Myocyte (in vitro differentiated cells): ENCODE measurements at regions not wholly inside any gene's neighbourhood (a gene's known extent, or its start where the extent isn't known, plus 50 kb on each side); places are given as distances from the start of the nearest gene placed in this dataset.

Source experiments
- DNase-seq: peaks from one replicate; pipeline ENCODE4 v3.0.0-alpha.2; 2012; ENCODE audit warnings: low read depth

- no peak for DNase-seq
Measured at GRCh38 chr5:21694567-21694966, 1158.6 kb downstream of the CDH12 start.

GRCh38 chr5:21693591-21693990, 1159.6 kb downstream of the CDH12 start:
- no peak for DNase-seq

GRCh38 chr5:21689587-21689986, 1163.6 kb downstream of the CDH12 start:
- DNase-seq, result no peak

GRCh38 chr5:21688655-21689054, 1164.5 kb downstream of the CDH12 start:
- no peak for DNase-seq

GRCh38 chr5:21687621-21688020, 1165.5 kb downstream of the CDH12 start:
- DNase-seq, result no peak

GRCh38 chr5:21686706-21687105, 1166.4 kb downstream of the CDH12 start:
- no peak for DNase-seq

- no peak for DNase-seq
Measured at GRCh38 chr5:21685522-21685921, 1167.6 kb downstream of the CDH12 start.

GRCh38 chr5:21684992-21685391, 1168.2 kb downstream of the CDH12 start:
- no peak for DNase-seq

GRCh38 chr5:21681911-21682310, 1171.2 kb downstream of the CDH12 start:
- no peak for DNase-seq

- no peak for DNase-seq
Measured at GRCh38 chr5:21680641-21681040, 1172.5 kb downstream of the CDH12 start.

- no peak for DNase-seq
Measured at GRCh38 chr5:21680196-21680595, 1172.9 kb downstream of the CDH12 start.

GRCh38 chr5:21678526-21678925, 1174.6 kb downstream of the CDH12 start:
- no peak for DNase-seq

GRCh38 chr5:21672911-21673310, 1180.2 kb downstream of the CDH12 start:
- no peak for DNase-seq

GRCh38 chr5:21672360-21672759, 1180.8 kb downstream of the CDH12 start:
- no peak for DNase-seq

- no peak for DNase-seq
Measured at GRCh38 chr5:21665524-21665923, 1187.6 kb downstream of the CDH12 start.

- no peak for DNase-seq
Measured at GRCh38 chr5:21663082-21663481, 1190.1 kb downstream of the CDH12 start.

- DNase-seq, result no peak
Measured at GRCh38 chr5:21661184-21661583, 1192.0 kb downstream of the CDH12 start.

GRCh38 chr5:21654556-21654955, 1198.6 kb downstream of the CDH12 start:
- DNase-seq, result no peak

- DNase-seq, result no peak
Measured at GRCh38 chr5:21649969-21650368, 1203.2 kb downstream of the CDH12 start.

- no peak for DNase-seq
Measured at GRCh38 chr5:21646469-21646868, 1206.7 kb downstream of the CDH12 start.

- no peak for DNase-seq
Measured at GRCh38 chr5:21644032-21644431, 1209.1 kb downstream of the CDH12 start.

GRCh38 chr5:21642312-21642711, 1210.8 kb downstream of the CDH12 start:
- no peak for DNase-seq

- DNase-seq, result no peak
Measured at GRCh38 chr5:21623831-21624230, 1229.3 kb downstream of the CDH12 start.

GRCh38 chr5:21615195-21615765, 1237.9 kb downstream of the CDH12 start:
- DNase-seq, result no peak
